Body of pancreas (tissue), 4 donors: ENCODE measurements at regions not wholly inside any gene's neighbourhood (a gene's known extent, or its start where the extent isn't known, plus 50 kb on each side); places are given as distances from the start of the nearest gene placed in this dataset.
"Not testable (repeated sequence)": the region's sequence is repeated elsewhere in the genome, so short reads cannot be mapped to it uniquely, and the experiment has no call there.

Experiments used
- POLR2A ChIP-seq, 3 donors: fragments of 450-650 bp; IDR thresholded peaks; one replicate each; pipeline ENCODE4 v1.6.1; 2016; ENCODE audit warnings: antibody characterized with exemption in 3 of 3, mild to moderate bottlenecking in 2 of 3
- TF ChIP-seq, protein P1 (sequence below), 7 experiments: fragments of 450-650 bp in 4 of 7; fragments of 200-600 bp in 3 of 7; sonication (generic) in 3 of 7; IDR thresholded peaks; one replicate each; pipeline ENCODE4 v1.5.1; 2016 to 2019; ENCODE audit warnings: antibody characterized with exemption in 7 of 7

DNA sequence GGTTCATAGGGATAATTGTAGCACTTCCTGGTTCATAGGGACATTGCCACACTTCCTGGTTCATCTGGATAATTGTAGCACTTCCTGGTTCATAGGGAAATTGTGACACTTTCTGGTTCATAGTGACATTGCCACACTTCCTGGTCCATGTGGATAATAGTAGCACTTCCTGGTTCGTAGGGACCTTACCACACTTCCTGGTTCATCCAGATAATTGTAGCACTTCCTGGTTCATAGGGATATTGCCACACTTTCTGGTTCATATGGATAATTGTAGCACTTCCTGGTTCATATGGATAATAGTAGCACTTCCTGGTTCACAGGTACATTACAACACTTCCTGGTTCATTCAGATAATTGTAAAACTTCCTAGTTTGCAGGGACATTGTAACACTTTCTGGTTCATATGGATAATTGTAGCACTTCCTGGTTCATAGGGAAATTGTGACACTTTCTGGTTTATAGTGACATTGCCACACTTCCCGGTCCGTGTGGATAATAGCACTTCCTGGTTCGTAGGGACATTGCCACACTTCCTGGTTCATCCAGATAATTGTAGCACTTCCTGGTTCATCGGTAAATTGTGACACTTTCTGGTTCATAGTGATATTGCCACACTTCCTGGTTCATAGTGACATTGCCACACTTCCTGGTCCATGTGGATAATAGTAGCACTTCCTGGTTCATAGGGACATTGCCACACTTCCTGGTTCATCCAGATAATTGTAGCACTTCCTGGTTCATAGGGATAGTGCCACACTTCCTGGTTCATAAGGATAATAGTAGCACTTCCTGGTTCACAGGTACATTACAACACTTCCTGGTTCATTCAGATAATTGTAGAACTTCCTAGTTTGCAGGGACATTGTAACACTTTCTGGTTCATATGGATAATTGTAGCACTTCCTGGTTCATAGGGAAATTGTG is 60.8 kb upstream of the CD99 start:
- TF ChIP-seq POLR2A (IDR thresholded peaks at IDR 0.05): not testable (repeated sequence)
- TF ChIP-seq, protein P1, sequence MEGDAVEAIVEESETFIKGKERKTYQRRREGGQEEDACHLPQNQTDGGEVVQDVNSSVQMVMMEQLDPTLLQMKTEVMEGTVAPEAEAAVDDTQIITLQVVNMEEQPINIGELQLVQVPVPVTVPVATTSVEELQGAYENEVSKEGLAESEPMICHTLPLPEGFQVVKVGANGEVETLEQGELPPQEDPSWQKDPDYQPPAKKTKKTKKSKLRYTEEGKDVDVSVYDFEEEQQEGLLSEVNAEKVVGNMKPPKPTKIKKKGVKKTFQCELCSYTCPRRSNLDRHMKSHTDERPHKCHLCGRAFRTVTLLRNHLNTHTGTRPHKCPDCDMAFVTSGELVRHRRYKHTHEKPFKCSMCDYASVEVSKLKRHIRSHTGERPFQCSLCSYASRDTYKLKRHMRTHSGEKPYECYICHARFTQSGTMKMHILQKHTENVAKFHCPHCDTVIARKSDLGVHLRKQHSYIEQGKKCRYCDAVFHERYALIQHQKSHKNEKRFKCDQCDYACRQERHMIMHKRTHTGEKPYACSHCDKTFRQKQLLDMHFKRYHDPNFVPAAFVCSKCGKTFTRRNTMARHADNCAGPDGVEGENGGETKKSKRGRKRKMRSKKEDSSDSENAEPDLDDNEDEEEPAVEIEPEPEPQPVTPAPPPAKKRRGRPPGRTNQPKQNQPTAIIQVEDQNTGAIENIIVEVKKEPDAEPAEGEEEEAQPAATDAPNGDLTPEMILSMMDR (IDR thresholded peaks at IDR 0.05): not testable (repeated sequence)
